Fibroblast of skin of left quadriceps (primary cell): ENCODE measurements at regions not wholly inside any gene's neighbourhood (a gene's known extent, or its start where the extent isn't known, plus 50 kb on each side); places are given as distances from the start of the nearest gene placed in this dataset.

Experiments
- DNase-seq, 2 experiments: peaks; one replicate each; pipeline ENCODE4 v3.0.0-alpha.2; 2013; ENCODE audit warnings: low read depth in 2 of 2

DNA sequence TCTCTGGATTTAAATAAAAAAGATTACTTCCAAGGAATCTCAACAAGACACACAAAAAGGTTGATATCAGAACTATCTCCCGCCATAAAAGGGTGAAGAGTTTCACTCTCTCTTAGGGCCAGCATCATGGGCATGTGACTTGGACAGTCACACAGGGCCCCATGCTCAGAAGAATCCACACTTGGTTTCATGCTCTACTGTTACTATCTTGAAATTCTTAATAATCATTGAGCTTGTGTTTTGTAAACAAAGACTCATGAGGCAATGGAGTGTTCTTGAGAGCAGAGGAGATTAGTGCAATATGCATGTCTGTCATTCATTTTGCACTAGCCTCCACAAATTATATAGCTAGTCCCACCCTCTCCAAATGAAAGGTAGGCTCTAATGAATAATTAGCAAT, 58.4 kb downstream of the HMHB1 start:
- no peak for DNase-seq

DNA sequence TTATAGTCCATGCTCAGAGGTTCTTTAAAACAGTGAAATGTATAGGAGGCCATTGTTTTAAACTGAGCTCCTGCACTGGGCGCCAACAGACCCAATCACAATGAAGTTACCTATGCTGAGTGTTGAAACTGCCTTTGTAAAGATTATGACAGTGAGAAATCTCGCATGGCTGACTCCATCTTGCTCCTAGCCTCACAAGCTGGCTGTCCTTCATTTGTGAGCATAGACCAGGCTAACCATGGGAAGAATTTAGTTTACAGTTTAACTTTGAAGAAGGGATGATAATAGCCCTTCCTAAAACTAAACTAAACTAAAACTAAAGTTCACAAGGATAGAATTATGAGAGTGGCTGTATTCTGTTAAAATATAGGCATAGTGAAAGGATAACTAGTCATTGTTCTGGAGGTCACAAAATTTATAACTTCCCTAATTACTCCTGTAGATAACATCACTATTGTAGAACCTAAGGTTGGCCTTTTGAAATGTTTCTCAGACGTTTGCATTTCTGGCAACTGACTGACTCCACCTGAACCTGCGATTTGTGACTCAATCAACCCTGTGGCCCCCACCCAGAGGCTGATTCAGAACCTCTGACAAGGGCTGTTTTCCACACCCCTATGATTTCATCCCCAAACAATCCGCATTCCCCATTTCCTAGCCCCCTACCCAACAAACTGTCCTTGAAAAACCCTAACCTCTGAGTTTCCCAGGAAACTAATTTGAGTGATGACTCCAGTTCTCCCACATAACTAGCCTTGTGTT, 59.1 kb downstream of the HMHB1 start:
- no peak for DNase-seq

DNA sequence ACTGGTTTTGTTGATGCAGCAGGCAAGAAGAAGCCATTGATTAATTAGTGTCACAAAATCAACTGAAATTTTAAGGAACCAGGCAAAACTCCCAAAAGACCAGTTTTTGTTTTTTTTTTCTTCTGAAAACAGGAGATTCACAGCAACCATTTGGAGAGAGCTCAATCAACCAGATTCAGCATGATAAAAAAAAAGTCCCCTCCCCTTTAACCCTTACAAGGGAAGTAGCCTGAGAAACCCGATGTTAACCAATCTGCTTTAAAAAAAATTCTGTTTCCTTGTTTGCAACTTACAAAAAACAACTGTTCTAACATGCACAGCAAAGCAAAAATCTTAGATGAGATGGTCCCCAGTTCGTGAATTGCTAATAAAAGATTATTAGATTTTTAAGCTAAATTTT, 59.7 kb downstream of the HMHB1 start:
- no peak for DNase-seq

DNA sequence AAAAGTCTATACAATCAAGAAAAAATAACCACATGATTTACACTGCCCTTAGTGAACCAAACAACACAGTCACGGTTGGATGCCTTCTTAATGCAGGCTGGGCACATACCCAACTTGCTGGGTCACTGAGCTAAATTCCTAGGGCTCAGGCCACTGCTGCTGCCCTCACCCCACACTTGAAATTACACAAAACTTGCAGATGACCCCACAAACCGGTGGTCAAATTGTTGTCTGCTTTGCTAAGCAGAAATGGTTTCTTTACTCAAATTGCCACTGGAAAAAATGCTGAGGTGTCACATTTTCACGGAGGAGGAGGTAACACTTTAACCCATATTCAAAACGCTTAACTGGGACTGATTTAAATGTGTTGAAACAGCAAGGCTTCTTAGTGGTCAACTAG, 62.4 kb downstream of the HMHB1 start:
- no peak for DNase-seq

DNA sequence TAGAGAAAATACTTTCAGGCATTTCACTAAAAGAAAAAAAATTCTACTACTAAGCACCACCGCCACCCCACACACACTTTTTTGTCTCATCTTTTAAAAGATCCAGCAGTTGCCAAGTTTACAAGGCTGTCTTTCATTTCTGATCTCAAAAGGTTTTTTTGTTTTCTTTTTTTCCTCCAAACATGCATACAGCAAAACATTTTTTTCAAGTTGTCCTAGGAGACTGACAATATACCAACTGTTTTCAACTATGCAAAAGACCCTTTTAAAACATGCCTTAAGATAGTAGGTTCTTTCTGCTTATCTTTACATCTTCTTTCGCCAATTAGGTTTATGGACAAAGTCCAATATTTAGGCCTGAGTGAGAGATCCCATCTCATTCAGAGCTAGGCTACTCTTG, 65.2 kb downstream of the HMHB1 start:
- no peak for DNase-seq

DNA sequence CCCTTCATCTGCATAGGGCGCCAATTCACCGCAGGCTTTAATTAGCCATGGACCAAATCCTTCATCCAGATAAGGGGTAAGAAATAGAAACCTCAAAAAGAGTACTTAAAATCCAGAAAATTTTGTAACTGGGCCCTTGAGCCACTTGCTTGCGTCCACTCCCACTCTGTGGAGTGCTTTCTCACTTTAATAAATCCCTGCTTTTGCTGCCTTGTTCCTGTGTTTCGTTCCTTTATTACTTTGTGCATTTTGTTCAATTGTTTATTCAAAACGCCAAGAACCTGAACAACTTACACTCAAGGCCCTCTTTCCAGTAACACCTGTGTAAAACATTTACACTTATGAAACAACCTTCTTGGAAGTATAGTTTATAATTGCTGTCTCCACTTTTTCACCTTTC, 66.5 kb downstream of the HMHB1 start:
- DNase-seq = no peak

DNA sequence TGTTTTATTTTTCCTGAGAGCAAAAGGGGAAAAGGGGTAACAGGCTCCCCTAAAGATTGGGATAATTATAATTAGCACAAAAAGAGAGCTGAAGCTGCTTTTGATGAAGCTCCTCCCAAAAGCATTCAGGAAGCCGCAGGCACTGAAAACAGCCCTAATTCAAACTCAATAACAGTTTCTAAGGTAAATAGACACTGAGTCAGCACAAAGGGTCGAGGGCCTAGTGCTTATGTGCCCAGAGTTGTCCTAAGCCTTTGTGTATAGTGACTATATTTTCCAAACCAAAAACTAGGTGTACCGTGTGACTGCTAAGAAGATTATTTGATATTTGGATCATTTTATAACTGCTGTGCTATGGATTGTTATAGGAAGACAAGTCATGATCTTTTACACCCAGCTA, 67.7 kb downstream of the HMHB1 start:
- no peak for DNase-seq

DNA sequence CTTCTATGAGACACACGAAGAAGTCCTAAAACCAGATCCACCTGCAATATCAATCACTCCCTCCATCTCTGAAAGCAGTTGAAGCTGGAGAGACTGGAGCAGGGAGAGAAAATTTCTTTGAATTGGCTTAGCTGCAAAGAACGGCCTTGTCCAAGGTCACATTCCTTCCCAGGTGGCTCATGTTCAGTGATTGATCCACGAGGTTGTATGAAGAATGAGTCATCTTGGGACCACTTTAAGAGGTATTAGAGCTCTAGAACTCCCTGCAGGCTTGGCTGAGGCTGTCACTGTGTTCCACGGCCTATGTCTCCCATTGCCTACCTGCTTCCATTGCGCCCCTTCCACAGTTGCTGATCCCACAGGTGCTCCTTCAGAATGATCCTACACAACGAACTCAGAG, 68.2 kb downstream of the HMHB1 start:
- no peak for DNase-seq

DNA sequence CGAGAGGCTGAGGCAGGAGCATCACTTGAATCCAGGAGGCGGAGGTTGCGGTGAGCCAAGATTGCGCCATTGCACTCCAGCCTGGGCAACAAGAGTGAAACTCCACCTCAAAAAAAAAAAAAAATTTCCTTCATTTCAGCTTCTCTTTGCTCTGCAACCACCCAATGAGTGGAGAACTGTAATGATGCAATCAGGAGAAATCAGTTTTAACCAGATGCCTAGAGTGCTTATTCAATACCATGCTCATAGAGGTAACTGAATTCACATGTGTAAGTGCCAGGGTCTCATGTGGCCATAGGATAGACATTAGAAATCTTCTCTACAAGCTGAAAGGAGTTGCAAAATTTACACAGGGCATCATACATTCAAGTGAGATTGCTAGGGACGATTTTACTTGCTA, 70.6 kb downstream of the HMHB1 start:
- peak; percentile 44 to 58 for DNase-seq

DNA sequence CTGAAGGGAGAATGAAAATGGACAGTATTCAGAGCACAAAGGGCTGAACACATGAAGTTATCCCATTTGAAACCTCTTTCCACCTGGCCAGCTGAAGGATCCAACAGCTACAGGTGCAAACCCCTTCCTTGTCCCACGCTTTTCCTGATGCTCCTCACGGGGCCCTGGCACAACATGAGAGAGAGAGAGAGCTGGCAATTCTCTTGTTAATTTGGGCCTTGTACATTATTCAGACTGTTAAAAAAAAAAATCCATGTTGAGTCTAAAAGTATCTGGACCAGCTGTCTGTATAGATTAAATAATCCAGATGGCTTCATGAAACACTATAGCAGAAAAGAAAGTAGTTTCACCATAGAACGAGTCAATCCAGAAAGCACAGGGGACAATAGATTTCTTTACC, 74.1 kb downstream of the HMHB1 start:
- DNase-seq = no peak

DNA sequence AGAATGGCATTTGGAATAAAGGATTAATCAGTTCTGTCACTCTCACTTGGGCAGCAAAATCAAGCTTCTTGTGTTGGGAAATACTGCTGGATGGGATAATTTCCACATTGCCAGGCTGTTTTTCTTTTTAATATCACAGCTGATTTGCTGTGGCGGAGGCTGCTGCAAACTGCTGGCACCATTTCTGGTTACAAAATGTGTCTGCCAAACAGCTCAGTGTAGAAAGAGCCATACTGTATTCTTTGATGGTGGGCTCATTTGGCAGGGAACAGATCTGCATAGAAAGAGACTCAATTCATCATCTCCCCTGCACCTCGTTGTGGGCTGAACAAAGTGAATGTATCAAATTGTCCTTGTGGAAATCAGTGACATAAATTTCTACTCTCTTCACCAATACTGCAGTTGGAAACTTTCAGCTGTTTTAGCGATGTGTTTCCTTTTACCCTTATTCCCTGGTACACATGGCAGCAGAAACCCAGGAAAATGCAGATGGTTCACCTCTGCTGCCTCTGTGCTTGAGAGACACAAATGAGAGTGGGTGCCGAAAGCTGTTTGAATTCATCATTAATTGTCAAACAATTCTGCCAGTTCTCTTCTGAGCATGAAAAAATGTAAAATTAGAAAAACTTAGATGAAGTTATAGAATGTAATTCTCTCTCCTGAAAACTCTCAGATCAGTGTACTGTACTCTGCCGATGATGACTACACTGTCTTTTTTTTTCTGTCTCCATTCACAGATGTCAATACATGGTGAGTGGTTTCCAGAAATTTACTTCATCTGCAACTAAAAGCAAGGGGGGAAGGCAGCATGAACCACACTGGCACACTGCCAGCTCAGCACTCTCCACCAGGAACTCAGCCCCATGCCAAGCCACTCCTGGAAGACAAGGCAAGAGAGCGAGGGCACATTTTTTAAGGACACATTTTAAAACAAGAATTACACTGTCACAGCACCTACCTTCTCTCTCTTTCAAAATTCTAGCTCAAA, 75.0 kb downstream of the HMHB1 start:
- peak; percentile 57 to 59 for DNase-seq

DNA sequence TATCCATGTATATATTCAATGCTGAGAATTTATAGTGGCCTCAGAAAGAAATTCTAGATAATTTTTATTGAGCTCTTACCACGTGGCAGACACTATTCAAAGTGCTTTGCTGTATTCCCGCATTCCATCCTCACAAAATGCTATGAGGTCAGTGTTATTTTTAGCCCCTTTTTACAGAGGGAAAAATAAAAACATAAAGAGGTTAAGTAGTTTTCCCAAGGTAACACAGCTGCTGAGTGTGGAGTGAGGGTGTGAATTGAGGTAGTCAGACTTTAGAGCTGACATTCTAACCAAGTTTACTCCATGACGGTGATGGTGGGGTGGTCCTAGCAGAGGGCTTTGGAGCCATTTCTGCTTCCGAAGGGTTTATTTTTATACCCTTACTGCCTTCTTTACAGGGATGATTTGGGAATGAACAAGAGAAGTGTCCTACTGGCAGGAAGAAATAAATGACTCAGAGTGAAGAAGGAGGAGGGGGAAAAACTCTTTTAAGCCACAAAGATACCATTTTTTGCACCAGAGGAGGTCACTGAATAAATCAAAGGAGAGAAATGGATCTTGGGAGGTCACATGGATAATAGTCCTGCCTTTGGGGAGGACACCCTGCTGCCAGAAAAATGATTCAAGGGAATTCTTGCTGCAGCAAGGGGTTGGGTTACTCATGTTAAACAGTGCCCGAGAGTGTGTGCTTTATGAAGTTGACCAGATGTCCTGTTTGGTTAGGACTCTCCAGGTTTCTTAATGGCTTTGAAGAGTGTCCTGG, 76.1 kb downstream of the HMHB1 start:
- DNase-seq = peak; percentile 81 to 89

DNA sequence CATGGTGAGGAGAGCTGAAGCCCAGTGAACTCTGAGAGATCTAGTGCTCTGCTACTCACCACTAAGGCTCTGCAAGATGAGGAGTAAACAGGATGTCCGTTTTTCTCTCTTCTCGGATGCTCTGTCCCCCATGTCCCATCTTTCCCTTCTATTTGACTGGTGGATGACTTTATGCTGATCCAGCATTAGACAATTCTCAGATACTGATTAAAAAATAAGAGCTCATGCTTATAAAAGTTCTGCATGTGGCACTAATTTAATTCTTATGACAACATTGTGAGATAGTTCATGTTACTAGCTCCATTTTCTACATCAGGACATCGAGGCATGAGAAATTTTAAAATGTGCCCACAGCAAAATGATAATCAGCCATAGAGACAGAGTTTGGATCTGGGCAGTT, 77.0 kb downstream of the HMHB1 start:
- no peak for DNase-seq

DNA sequence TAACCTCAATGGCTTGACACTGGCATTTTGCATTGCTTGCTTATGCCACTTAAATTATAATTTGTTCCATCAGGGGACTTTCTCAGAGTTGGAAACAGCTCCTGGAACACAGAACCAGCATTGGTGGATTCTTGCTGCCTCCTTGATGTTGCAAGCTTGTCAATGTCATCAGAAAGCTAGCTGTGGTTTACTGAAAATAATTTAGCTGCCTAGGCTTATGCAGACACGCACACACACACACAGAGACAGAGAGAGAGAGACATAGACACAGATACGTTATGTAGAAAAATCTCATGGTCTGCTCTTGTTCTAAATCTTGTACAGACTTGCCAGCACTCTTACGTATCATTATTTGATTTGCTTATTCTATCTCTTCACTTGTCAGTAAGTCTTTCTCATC, 78.0 kb downstream of the HMHB1 start:
- DNase-seq = peak; percentile 87 to 88

DNA sequence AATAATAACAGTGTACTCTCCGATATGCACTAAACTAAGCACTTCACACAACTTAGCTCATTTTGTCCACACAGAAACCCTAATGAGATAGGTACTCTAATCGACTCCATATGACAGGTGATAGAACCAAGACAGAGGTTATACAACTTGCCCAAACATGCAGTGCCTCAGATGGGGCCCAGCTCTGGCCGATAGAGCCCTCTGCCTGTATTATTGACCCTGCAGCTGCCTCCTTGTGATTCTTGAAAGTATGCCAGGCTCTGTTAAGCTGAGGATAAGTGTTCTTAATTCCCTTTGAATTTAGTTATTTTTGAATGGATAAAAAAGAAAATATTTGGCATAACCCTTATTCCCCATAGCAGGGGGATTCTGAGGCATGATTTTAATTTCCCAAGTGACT, 78.5 kb downstream of the HMHB1 start:
- no peak for DNase-seq

DNA sequence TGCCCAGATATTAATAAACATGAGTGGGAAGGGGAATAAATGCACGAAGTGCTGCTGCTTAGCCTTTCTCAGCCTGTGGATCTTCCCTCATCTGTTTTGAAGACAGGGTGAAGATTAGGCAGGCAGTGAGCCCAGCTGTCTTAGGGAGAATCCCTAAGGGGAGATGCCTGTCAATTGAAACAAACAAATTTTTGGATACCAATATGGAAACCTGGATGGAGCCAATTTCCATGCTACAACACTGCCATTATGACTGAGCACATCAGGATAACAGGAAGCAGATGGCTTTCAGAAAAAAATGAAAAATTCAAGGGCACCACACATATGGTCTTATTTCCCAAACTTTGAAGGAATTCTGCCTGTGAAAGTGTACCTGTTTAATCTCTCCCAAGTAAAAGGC, 80.3 kb downstream of the HMHB1 start:
- DNase-seq = no peak

DNA sequence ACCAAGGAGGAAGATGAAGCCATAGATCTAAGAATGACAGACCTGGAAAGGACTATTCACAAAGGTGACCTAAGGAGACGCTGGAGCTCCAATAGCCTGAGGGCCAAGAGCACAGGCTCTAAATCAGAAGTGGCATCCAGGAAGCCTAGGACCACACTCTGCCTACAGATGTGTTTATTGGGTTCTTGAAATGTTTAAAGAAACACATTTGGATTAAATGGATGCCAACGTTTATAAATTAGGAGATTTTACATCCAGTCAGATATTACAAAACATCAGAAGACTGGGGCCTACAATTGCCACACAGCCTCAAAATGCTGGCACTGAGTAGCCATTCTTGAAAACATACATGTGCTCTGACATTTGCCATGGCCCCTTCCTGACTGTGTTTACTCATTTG, 80.9 kb downstream of the HMHB1 start:
- DNase-seq = no peak

DNA sequence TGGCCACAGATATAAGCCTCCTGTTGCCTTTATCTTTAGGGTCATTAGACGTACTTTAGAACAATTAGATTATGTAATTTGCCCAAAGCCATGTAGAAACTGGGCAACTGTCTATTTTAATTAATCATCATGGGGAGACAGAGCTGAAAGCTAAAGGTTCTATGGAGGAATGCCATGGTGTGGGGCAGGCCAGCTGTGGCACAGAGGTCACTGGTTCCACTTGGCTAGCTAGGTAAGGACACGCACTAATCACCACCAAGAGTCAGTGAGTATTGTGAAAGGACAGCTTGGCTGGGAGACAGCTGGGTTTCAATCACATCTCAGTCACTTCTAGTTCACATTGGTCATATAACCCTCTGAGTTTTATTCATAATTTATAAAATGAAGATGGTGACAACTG, 81.7 kb downstream of the HMHB1 start:
- no peak for DNase-seq

DNA sequence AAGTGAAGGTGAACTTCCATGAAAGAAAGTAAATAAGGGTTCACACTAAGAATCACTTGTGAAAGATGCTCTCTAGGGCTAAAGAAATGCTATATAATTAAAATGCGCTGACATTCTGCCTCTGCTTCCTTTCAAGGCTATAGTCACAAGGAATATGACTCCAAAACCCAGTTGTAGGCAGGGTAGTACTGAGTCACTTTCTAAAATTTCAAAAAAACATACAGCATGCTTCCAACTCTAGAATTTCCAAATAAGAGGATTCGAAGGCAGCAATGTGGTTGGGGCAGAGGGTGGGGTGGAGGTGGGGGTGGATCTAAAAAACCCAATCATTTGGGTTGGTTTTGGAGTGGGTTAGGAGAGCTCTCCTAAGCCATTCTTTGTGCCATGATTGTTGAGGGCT, 84.6 kb downstream of the HMHB1 start:
- no peak for DNase-seq

DNA sequence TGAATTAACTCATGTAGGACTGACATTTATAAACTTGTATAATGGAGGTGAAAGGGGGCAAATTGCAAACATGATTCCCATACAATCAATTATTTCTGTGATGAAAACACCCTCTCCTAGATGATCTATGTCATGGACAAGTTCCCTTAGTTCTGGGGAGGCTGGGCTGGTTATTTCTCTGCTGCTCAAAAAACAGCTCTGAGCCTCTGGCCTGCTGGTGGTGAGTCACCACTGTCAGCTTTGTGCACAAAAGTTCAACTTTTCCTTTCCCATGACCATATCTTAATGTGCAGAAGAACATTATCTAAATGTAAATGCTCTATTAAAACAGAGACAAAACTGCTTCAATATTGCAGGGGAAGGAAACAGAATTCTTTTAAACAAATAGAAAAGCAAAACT, 85.0 kb downstream of the HMHB1 start:
- no peak for DNase-seq

DNA sequence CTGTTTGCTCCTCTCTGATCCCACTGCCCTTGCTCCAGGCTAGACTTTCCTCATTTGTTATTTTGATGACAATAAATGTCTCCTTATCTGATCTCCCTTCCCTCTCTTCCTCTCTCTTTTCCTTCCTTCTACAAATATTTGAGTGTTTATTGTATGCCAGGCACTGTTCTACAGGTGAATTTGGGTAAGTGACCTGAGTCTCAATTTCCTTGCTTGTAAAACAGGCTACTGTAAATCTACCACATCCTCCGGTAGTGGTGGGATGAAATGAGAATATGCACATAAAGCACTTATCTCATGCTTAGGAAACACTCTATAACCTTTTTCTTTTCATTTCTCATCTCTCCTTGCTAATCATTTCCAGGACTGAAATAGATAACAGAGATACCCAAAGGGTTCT, 86.4 kb downstream of the HMHB1 start:
- no peak for DNase-seq

DNA sequence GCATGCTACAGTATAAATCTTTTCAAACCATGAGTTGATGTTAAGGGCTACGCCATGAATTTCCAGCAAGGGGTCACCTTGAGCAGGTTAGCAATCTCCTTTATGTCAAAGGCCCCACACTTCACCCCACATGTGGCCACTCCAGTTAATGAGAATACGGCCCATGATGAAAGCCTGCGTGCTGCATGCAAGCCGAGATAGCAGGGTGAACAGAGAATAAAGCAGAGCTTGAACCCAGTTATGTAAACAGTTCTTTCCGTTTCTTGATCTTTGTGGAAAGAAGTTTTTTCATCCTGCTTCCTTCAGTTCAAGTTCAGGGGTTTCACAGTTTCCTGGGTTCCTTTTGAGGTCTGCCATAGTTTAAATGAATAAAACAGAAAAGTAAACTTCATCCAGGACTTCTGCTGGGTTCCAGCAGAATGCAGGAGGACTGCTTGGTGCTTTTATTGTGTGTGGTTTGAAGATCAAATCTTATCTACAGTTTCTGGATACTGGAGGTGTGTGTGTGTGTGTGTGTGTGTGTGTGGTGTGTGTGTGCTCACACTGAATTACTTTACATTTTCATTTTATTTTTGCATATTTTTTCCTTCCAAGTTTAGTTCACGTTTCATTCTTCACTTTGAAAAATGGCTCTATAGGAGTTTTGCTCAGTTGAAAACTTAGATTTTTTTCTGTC, 87.1 kb downstream of the HMHB1 start:
- DNase-seq = no peak
